Rectal smooth muscle tissue (tissue), 1 donor: ENCODE measurements at regions not wholly inside any gene's neighbourhood (a gene's known extent, or its start where the extent isn't known, plus 50 kb on each side); places are given as distances from the start of the nearest gene placed in this dataset.
"Not testable (repeated sequence)": the region's sequence is repeated elsewhere in the genome, so short reads cannot be mapped to it uniquely, and the experiment has no call there.

Experiments used
- H3K27ac ChIP-seq: one replicate; pipeline ENCODE4 v1.7.0; 2013; ENCODE audit warnings: low read depth, low read length, inconsistent platforms
- H3K27me3 ChIP-seq: one replicate; pipeline ENCODE4 v1.7.0; 2013; ENCODE audit warnings: low read length; ENCODE audit not compliant: control insufficient read depth, insufficient read depth
- H3K36me3 ChIP-seq: one replicate; pipeline ENCODE4 v1.7.0; 2013; ENCODE audit warnings: low read length; ENCODE audit not compliant: control insufficient read depth, insufficient read depth
- H3K4me1 ChIP-seq: one replicate; pipeline ENCODE4 v1.7.0; 2013; ENCODE audit warnings: low read length; ENCODE audit not compliant: control insufficient read depth, insufficient read depth
- H3K4me3 ChIP-seq: one replicate; pipeline ENCODE4 v1.7.0; 2013; ENCODE audit warnings: low read length
- H3K9ac ChIP-seq: one replicate; pipeline ENCODE4 v1.7.0; 2013; ENCODE audit warnings: low read length

DNA sequence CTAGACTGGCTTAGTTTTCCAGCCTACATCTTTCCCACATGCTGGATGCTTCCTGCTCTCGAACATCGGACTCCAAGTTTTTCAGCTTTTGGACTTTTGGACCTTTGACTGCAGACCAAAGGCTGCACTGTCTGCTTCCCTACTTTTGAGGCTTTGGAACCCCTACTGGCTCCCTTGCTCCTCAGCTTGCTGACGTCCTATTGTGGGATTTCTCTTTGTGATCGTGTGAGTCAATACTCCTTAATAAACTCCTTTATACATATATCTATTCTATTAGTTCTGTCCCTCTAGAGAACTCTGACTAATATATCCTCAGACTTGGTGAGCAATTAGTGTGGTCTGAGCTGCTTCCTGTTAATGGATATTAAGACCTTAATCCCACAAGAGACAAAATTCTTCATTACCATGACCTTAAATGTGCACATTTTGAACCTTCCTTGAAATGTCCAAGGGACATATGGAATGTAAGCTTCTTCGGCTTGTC, 752.9 kb downstream of the CDH18 start:
- H3K9ac ChIP-seq: no peak overlapping the region
- H3K4me1 ChIP-seq: no peaks in the 10 kb centered on the region
- no peak overlapping the region for H3K27ac ChIP-seq
- no peaks in the 10 kb centered on the region for H3K27me3 ChIP-seq
- no peak overlapping the region for H3K4me3 ChIP-seq
- H3K36me3 ChIP-seq: no peaks in the 10 kb centered on the region

DNA sequence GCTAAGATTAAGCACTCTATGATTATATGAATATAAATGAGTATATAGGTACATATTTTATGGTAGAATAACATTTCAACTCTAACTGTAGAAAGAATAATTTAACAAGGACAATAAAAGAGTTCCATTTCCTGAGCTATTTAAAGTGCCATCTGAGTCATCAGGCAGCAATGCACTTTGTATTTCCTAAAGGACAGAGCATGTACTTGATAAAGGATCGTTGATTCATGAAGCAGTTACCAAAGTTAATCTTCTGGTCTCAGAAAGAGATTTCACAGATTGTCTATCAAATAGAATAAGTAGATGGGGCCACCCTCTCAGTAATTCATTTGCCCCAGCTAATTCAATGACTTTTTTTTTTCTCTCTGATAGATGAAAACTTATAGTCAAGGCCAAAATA, 747.8 kb downstream of the CDH18 start:
- H3K27me3 ChIP-seq: no peaks in the 10 kb centered on the region
- H3K27ac ChIP-seq: no peak overlapping the region

DNA sequence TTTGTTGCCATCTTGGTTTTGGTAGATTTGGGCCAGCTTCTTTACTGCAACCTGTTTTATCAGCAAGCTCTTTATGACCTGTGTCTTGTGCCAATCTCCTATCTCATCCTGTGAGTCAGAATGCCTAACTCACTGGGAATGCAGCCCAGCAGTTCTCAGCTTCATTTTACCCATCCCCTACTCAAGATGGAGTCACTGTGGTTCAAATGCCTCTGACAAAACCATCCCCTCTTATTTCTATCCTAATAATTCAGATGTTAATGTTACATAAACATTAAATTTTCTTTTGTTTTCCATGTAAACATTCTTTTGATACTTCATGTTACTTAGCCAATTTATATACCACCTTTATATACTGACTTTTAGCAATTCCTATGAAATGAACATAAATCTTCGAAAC, 746.3 kb downstream of the CDH18 start:
- H3K4me3 ChIP-seq: no peak overlapping the region
- H3K27me3 ChIP-seq: no peaks in the 10 kb centered on the region
- no peak overlapping the region for H3K27ac ChIP-seq
- no peak overlapping the region for H3K9ac ChIP-seq
- H3K36me3 ChIP-seq: no peaks in the 10 kb centered on the region
- H3K4me1 ChIP-seq: no peaks in the 10 kb centered on the region

More for the DNA sequence above, 747.8 kb downstream of the CDH18 start:
- Histone ChIP-seq H3K4me3 (no peak overlapping the region), H3K36me3 (no peaks in the 10 kb centered on the region), H3K9ac (no peak overlapping the region), H3K4me1 (no peaks in the 10 kb centered on the region)

DNA sequence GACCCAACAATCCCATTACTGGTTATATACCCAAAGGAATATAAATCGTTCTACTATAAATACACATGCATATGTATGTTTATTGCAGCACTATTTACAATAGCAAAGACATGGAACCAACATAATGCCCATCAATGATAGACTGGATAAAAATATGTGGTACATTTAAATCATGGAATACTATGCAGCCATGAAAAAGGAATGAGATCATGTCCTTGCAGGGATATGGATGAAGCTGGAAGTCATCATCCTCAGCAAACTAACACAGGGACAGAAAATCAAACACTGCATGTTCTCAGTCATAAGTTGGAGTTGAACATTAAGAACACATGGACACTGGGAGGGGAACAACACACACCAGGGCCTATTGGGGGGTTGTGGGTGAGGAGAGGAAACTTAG, 741.8 kb downstream of the CDH18 start:
- H3K36me3 ChIP-seq, H3K27ac ChIP-seq, H3K27me3 ChIP-seq, H3K4me1 ChIP-seq, H3K9ac ChIP-seq, H3K4me3 ChIP-seq: not testable (repeated sequence)

DNA sequence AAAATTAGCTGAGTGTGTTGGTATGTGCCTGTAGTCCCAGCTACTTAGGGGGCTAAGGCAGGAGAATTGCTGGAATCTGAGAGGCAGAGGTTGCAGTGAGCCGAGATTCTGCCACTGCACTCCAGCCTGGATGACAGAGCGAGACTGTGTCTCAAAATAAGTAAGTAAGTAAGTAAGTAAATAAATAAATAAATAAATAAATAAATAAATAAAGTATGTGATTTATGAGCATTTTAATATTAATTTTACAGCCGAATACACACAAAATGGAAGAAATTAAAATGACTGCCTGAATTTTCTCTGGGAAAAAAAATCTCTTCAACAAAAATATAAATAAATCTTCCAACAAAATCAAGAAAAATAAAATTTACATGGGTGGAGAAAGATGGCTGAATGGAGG, 740.7 kb downstream of the CDH18 start:
- no peak overlapping the region for H3K4me3 ChIP-seq

DNA sequence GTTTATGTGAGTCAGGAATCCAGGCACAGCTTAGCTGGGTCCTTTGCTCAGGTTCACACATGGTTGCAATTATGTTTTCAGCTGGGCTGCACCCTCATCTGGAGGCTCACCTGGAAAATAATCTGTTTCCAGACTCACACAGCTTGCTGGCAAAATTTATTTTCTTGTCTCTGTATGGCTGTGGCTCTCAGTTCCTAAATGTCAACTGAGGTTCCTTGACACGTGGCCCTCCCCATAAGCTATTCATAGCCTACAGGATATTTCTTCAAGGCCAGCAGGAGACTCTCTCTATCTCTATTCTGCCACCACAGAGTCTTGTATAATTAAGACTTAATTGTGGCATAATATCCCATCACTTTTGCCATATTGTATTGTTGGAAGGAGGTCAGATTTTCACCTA, 732.0 kb downstream of the CDH18 start:
- Histone ChIP-seq H3K27me3 (no peaks in the 10 kb centered on the region), H3K4me1 (no peaks in the 10 kb centered on the region), H3K4me3 (no peak overlapping the region), H3K27ac (no peak overlapping the region), H3K36me3 (no peaks in the 10 kb centered on the region), H3K9ac (no peak overlapping the region)

More for the DNA sequence above, 740.7 kb downstream of the CDH18 start:
- H3K9ac ChIP-seq: no peak overlapping the region
- H3K27ac ChIP-seq: no peak overlapping the region
- H3K27me3 ChIP-seq: no peaks in the 10 kb centered on the region
- no peaks in the 10 kb centered on the region for H3K4me1 ChIP-seq
- no peaks in the 10 kb centered on the region for H3K36me3 ChIP-seq

DNA sequence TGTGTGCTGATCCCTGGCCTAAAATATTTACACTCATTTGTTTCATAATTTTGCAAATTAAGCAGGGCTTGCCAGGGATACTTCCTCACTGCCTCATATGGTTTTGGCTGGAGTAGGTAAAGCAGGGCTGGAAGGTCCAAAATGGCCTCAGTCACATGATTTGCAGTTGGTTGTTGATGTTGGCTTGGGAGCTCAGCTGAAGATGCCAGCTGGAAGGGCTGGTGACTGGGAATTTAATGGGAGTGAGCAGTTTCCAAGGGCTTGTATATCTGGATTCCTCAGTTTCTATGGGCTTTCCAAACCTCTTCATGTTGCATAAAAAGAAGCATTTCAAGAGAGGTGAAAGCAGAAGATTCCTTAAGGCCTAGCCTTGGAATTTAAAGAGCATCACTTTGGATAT, 729.3 kb downstream of the CDH18 start:
- Histone ChIP-seq H3K27me3 (no peaks in the 10 kb centered on the region), H3K4me3 (no peak overlapping the region), H3K27ac (no peak overlapping the region), H3K9ac (no peak overlapping the region), H3K36me3 (no peaks in the 10 kb centered on the region), H3K4me1 (no peaks in the 10 kb centered on the region)

DNA sequence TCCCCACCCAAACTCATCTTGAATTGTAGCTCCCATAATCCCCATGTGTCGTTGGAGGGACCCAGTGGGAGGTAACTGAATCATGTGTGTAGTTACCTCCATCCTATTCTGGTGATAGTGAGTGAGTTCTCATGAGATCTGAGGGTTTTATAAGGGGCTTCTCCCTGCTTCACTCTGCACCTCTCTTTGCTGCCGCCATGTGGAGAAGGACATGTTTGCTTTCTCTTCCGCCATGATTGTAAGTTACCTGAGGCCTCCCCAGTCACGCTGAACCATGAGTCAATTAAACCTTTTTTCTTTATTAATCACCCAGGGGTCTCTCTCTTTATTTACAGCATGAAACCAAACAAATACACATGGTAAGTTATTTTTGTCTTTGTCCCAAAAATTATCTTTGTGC, 726.1 kb downstream of the CDH18 start:
- Histone ChIP-seq H3K36me3 (no peaks in the 10 kb centered on the region), H3K4me1 (no peaks in the 10 kb centered on the region), H3K4me3 (no peak overlapping the region), H3K9ac (no peak overlapping the region), H3K27ac (no peak overlapping the region), H3K27me3 (no peaks in the 10 kb centered on the region)

DNA sequence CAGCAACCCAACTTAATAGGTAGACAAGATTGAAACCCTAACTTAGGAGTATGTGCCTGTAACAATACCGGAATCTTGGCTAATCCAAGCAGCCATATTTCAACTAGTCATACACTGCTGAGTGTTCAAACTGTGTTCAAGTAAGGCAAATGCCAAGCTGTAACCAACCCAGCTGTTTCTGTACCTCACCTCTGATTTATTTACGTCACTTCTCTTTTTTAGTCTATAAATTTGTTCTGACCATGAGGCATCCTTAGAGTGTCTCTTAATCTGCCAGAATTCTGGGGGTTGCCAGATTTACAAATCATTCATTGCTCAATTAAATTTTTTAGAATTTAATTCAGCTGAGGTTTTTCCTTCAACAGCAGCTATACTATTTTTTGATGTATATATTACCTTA, 723.2 kb downstream of the CDH18 start:
- Histone ChIP-seq H3K27ac (no peak overlapping the region), H3K27me3 (no peaks in the 10 kb centered on the region), H3K9ac (no peak overlapping the region), H3K4me1 (no peaks in the 10 kb centered on the region), H3K4me3 (no peak overlapping the region), H3K36me3 (no peaks in the 10 kb centered on the region)

DNA sequence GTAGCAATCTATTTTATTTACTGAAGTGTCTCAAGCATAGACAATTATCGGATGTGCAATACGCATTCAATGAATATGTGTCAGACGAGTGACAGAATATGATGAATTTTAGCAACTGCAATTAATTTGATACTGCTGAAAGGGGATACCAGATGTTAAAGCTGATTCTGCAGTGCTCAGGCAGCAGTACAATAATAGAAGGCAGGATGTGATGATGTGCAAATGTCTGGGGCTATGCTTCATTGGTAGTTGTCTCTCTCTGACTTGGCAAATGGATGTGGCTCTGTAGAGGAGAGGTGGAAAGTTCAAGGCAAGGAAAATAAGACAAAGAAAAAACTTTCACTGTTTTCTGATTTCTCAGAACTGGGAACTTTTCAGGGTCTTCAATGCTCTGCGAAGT, 721.2 kb downstream of the CDH18 start:
- Histone ChIP-seq H3K36me3 (no peaks in the 10 kb centered on the region), H3K27ac (no peak overlapping the region), H3K4me1 (no peaks in the 10 kb centered on the region), H3K27me3 (no peaks in the 10 kb centered on the region), H3K9ac (no peak overlapping the region), H3K4me3 (no peak overlapping the region)

DNA sequence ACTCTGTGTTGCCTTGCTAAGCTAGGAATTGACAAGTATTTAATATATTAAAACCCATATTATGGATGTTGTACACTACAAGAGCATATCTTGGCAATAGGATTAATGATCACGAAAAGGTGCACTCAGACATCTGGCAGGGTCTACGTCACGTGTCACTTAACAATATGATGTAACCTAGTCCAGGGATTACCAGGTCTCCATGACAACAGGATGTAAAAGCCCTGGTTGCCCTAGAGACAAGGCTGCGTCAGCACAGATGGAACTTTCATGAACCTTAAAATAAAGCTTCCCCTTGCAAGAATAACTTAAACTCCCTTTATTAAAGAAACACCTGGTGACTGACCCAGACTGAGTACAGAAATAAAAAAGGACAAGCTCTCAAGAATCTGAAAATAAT, 717.8 kb downstream of the CDH18 start:
- no peaks in the 10 kb centered on the region for H3K27me3 ChIP-seq
- no peaks in the 10 kb centered on the region for H3K36me3 ChIP-seq
- H3K27ac ChIP-seq: no peak overlapping the region
- no peak overlapping the region for H3K4me3 ChIP-seq
- no peak overlapping the region for H3K9ac ChIP-seq
- H3K4me1 ChIP-seq: no peaks in the 10 kb centered on the region

DNA sequence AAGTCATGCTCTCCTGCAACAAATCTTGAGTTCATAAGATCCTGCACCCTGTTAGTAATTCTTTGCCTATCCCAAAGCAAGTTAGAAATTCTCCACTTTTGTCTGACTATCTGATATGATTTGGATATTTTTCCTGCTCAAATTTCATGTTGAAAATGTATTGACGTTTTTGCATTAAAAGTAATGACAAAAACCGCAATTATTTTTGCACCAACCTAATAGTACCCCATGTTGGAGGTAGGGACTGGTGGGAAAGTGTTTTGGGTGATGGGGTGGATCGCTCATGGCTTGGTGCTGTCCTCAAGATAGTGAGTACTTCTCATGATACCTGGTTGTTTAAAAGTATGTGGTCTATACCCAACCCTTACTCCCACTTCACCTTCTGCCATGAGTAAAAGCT, 713.4 kb downstream of the CDH18 start:
- Histone ChIP-seq H3K27me3 (no peaks in the 10 kb centered on the region), H3K4me3 (no peak overlapping the region), H3K27ac (no peak overlapping the region), H3K9ac (no peak overlapping the region), H3K4me1 (no peaks in the 10 kb centered on the region), H3K36me3 (no peaks in the 10 kb centered on the region)

DNA sequence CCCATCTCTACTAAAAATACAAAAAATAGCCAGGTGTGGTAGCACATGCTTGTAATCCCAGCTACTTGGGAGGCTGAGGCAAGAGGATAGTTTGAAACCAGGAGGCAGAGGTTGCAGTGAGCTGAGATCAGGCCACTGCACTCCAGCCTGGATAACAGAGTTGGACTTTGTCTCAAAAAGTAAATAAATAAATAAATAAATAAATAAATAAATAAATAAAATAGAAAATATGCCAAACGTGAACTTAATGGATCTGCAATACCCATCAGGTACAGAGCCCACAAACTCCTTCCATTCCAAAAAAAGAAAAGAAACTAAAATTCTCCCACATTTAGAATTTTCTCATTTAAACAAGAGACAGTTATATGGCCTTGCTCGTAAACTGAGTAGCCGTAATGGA, 702.7 kb downstream of the CDH18 start:
- no peak overlapping the region for H3K4me3 ChIP-seq
- no peak overlapping the region for H3K9ac ChIP-seq
- H3K36me3 ChIP-seq: no peaks in the 10 kb centered on the region
- H3K4me1 ChIP-seq: no peaks in the 10 kb centered on the region
- H3K27me3 ChIP-seq: no peaks in the 10 kb centered on the region
- H3K27ac ChIP-seq: no peak overlapping the region
